ENCODE measurements at regions not wholly inside any gene's neighbourhood (a gene's known extent, or its start where the extent isn't known, plus 50 kb on each side); places are given as distances from the start of the nearest gene placed in this dataset.

- no peak for TF ChIP-seq CTCF (IDR thresholded peaks at IDR 0.05)
- TF ChIP-seq POLR2A (IDR thresholded peaks at IDR 0.05): no peak
Measured at GRCh38 chr10:53162856-53163255, 390.3 kb upstream of the MBL2 start.
